ENCODE measurements at regions not wholly inside any gene's neighbourhood (a gene's known extent, or its start where the extent isn't known, plus 50 kb on each side); places are given as distances from the start of the nearest gene placed in this dataset.

DNA sequence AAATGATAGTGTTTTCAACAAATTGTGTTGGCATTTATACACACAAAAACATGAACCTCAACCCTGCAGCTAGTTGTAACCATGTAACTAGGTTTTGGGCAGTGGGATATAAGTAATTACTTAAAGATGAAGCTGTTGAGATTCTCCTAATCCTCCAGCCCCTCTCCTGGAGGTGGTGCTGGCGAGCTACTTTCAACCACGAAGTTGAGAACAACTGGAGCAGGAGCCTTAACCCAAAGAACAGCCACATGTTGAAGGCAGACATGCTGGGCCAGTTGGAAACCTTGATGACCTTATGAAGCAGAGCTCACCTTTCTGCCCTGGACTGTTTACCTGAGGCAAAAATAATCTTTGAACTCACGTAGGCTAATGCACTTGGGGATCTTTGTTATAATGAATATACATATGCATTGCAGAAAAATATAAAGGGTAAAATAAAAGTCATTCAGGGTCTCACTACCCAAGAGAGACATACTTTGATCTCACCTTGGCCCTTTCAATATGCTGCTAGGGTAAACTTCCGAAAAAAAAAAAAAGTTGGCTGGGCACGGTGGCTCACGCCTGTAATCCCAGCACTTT, 89.6 kb upstream of the NPAS2 start:
- ChIA-PET CTCF (interaction anchor here (1.0 to 1.2 kb wide), 2 partner anchors 253 to 255 kb away, joined by 3 to 5 read pairs; no protein-coding TSS in a partner anchor), POLR2A (no interaction called here)
- peak; percentile 27 for DNase-seq (ENCODE audit: extremely low spot score)
- TF ChIP-seq CTBP1 (IDR thresholded peaks at IDR 0.05; ENCODE audit: borderline replicate concordance), result no peak
- TF ChIP-seq SP1 (IDR thresholded peaks at IDR 0.05), result no peak
- TF ChIP-seq ELF4 (IDR thresholded peaks at IDR 0.05), result no peak

DNA sequence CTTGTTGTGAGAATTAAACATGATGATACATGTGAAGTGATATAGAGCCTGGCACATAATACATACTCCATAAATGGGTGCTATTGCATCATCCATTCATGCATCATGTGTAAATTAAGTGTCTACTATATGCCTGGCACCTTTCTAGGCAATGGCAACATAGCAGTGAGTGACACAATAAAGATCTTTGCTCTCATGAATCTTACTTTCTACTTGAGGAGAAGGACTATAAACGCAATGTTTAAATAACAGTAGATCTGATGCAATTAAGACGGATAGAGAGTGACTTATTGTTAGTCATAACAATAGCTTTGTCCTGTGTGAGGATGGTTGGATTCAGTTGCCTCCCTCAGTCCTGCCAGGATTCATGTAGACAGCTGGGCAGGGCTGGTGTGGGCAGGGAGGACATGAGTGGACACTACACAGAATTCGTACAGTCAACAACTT, 88.4 kb upstream of the NPAS2 start:
- no peak for DNase-seq (ENCODE audit: extremely low spot score)
- ChIA-PET POLR2A (no interaction called here), CTCF (no interaction called here)
- no peak for TF ChIP-seq CTBP1 (IDR thresholded peaks at IDR 0.05; ENCODE audit: borderline replicate concordance)
- TF ChIP-seq FOXA1 (IDR thresholded peaks at IDR 0.05), result no peak
- no peak for TF ChIP-seq SP1 (IDR thresholded peaks at IDR 0.05)
- TF ChIP-seq FOXK2 (IDR thresholded peaks at IDR 0.05), result no peak
- no peak for TF ChIP-seq ZNF384 (IDR thresholded peaks at IDR 0.05)
- no peak for TF ChIP-seq NFRKB (IDR thresholded peaks at IDR 0.05)
- TF ChIP-seq LEF1 (IDR thresholded peaks at IDR 0.05; ENCODE audit: borderline replicate concordance), result no peak
- TF ChIP-seq HDGF (IDR thresholded peaks at IDR 0.05; ENCODE audit: borderline replicate concordance), result no peak
- no peak for TF ChIP-seq ELF4 (IDR thresholded peaks at IDR 0.05)
- TF ChIP-seq FOXM1 (IDR thresholded peaks at IDR 0.05; ENCODE audit: borderline replicate concordance), result no peak
- TF ChIP-seq, protein P1, sequence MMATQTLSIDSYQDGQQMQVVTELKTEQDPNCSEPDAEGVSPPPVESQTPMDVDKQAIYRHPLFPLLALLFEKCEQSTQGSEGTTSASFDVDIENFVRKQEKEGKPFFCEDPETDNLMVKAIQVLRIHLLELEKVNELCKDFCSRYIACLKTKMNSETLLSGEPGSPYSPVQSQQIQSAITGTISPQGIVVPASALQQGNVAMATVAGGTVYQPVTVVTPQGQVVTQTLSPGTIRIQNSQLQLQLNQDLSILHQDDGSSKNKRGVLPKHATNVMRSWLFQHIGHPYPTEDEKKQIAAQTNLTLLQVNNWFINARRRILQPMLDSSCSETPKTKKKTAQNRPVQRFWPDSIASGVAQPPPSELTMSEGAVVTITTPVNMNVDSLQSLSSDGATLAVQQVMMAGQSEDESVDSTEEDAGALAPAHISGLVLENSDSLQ (IDR thresholded peaks at IDR 0.05), result no peak
- TF ChIP-seq ARNT (IDR thresholded peaks at IDR 0.05), result no peak
- TF ChIP-seq L3MBTL2 (conservative IDR thresholded peaks at IDR 0.05), result no peak

DNA sequence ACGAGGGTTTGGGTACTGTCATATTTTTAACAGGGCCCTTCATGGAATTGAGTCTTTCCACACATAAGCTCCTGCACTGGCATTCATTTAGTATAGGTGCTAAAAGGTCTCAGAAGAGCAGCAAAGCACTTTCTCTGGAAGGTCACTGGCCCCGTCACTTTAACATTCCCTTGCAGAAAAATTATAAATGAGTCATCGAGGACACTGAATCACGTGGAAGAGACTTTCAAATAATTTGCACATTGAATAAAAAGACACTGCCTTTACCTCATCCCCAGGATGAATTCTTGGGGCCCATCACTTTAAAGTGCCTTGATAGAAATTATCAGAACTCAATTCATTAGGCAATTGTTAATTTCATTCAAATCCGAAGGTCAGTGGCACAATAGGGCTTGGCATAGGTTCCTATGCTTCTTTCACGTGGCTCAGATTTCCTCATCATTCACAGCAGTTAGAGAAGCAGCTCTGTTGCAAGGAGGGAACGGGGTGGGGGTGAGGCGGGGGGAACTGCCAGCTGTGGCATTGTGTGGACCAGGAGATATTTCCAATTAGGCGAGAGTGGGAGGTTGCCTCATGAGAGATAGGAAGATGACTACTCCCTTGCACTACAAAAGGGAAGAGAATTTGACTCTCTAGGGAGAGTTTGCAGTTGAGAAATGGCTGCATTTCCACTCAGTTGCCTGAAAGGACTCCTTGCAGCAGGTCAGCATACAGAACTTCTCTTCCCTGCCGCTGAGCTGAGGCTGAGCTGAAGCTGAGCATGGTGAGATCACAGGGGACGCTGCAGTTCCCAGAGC, 86.3 kb upstream of the NPAS2 start:
- TF ChIP-seq CTBP1 (IDR thresholded peaks at IDR 0.05; ENCODE audit: borderline replicate concordance), result no peak
- TF ChIP-seq TARDBP (IDR thresholded peaks at IDR 0.05), result no peak
- no peak for TF ChIP-seq L3MBTL2 (conservative IDR thresholded peaks at IDR 0.05)
- TF ChIP-seq BHLHE40 (IDR thresholded peaks at IDR 0.05; ENCODE audit: borderline replicate concordance), result no peak
- TF ChIP-seq NFRKB (IDR thresholded peaks at IDR 0.05), result no peak
- TF ChIP-seq LEF1 (IDR thresholded peaks at IDR 0.05; ENCODE audit: borderline replicate concordance), result no peak
- no peak for TF ChIP-seq FOXA1 (IDR thresholded peaks at IDR 0.05)
- no peak for TF ChIP-seq SP1 (IDR thresholded peaks at IDR 0.05)
- no peak for TF ChIP-seq ARNT (IDR thresholded peaks at IDR 0.05)
- TF ChIP-seq, protein P1 (IDR thresholded peaks at IDR 0.05), result no peak
- no peak for TF ChIP-seq SUZ12 (IDR thresholded peaks at IDR 0.05)
- TF ChIP-seq FOXM1 (IDR thresholded peaks at IDR 0.05; ENCODE audit: borderline replicate concordance), result no peak
- no peak for TF ChIP-seq ELF4 (IDR thresholded peaks at IDR 0.05)
- no peak for TF ChIP-seq HDGF (IDR thresholded peaks at IDR 0.05; ENCODE audit: borderline replicate concordance)
- TF ChIP-seq FOXK2 (IDR thresholded peaks at IDR 0.05), result no peak
- no peak for TF ChIP-seq ZNF384 (IDR thresholded peaks at IDR 0.05)
- CTCF ChIA-PET, result no interaction called here
- POLR2A ChIA-PET, result no interaction called here
- DNase-seq (ENCODE audit: extremely low spot score), result no peak

DNA sequence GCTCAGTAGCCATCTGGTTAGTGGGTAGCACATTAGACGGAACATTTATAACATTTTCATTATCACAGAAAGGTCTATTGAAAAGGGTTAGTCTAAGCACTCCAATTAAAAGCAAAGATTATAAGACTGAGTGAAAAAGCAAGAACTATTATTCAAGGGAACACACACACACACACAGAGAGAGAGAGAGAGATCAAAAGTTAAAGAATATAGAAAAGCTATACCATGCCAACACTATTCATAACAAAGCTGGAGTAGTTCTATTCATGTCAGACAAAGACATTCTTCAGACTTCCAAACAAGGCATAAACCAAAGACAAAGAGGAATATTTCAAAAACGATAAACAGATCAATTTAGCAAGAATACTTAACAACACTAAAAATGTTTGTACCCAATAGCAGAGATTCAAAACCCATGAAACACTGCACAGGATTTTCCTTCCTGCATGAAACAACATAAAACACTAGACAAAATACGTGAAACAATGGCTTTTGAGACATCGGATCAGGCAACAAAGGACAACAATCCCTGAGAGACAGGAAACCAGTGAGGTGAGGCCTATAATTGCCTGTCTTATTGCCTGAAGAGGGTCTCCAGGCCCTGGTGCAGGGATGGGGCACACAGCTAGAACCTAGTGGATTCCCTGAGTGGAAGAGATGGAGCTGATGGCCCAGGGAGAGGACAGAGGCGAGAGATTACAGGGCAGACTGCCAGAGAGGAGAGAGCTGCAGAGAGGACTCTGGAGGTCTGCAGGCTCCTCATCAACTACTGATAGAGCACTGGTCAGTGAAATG, 83.6 kb upstream of the NPAS2 start:
- POLR2A ChIA-PET, result interaction anchor here (1.1 to 1.6 kb wide), 2 partner anchors 247 to 265 kb away, joined by 4 to 5 read pairs; partner anchors contain the start of gene RPL31
- DNase-seq (ENCODE audit: extremely low spot score), result no peak
- CTCF ChIA-PET, result no interaction called here
- no peak for TF ChIP-seq ZNF384 (IDR thresholded peaks at IDR 0.05)
- TF ChIP-seq SUZ12 (IDR thresholded peaks at IDR 0.05), result no peak

DNA sequence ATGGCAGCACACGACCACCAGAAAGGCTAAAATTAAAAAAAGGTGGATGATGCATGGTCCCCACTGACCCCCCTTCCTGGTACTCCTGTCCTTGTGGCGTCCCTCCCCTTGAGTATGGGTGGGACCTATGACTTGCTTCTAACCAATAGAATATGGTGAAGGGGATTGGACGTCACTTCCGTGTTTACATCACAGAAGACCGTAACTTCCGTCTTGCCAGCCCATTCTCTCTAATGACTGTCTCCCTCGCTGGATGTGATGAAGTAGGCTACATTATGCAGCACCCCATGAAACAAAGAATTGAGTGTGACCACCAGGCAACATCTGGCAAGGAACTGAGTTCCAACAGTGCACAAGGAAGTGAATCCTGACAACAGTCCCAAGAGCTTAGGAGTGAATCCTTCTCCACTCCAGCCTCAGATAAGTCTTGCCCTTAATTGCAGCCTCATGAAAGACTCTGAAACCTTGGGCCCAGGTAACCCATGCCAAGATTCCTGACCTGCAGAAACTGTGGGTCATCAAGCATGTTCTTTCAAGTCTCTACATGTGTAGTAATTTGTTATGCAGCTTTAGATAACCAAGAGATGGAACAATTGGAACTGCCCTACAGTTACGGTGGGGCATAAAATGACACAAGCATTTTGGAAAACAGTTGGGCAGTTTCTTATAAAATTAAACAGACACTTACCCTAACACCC, 80.1 kb upstream of the NPAS2 start:
- no peak for TF ChIP-seq LEF1 (IDR thresholded peaks at IDR 0.05; ENCODE audit: borderline replicate concordance)
- no peak for TF ChIP-seq CTBP1 (IDR thresholded peaks at IDR 0.05; ENCODE audit: borderline replicate concordance)
- TF ChIP-seq TARDBP (IDR thresholded peaks at IDR 0.05), result no peak
- no peak for TF ChIP-seq ZNF384 (IDR thresholded peaks at IDR 0.05)
- TF ChIP-seq, protein P1 (IDR thresholded peaks at IDR 0.05), result no peak
- TF ChIP-seq FOXM1 (IDR thresholded peaks at IDR 0.05; ENCODE audit: borderline replicate concordance), result no peak
- TF ChIP-seq FOXK2 (IDR thresholded peaks at IDR 0.05), result no peak
- no peak for TF ChIP-seq FOXA1 (IDR thresholded peaks at IDR 0.05)
- no peak for TF ChIP-seq BHLHE40 (IDR thresholded peaks at IDR 0.05; ENCODE audit: borderline replicate concordance)
- TF ChIP-seq SUZ12 (IDR thresholded peaks at IDR 0.05), result no peak
- TF ChIP-seq SP1 (IDR thresholded peaks at IDR 0.05), result no peak
- TF ChIP-seq ELF4 (IDR thresholded peaks at IDR 0.05), result no peak
- no peak for TF ChIP-seq NFRKB (IDR thresholded peaks at IDR 0.05)
- no peak for TF ChIP-seq ARNT (IDR thresholded peaks at IDR 0.05)
- no peak for TF ChIP-seq L3MBTL2 (conservative IDR thresholded peaks at IDR 0.05)
- no peak for TF ChIP-seq HDGF (IDR thresholded peaks at IDR 0.05; ENCODE audit: borderline replicate concordance)
- ChIA-PET CTCF (no interaction called here), POLR2A (no interaction called here)
- no peak for DNase-seq (ENCODE audit: extremely low spot score)
